Stimulated activated memory B cell treated with anti-CD40 and anti-IgM and Interleukin-4, amounts not matched to agents 10 μg/mL and 1 μg/mL and 100 μg/mL, for 72 hours (primary cell): ENCODE measurements at regions not wholly inside any gene's neighbourhood (a gene's known extent, or its start where the extent isn't known, plus 50 kb on each side); places are given as distances from the start of the nearest gene placed in this dataset.
A peak's percentile ranks its signal among the peaks of the same experiment; 100 is the strongest.
"Not testable (repeated sequence)": the region's sequence is repeated elsewhere in the genome, so short reads cannot be mapped to it uniquely, and the experiment has no call there.

Experiments used
- ATAC-seq: fragments of 150-1000 bp; cut with Tn5 transposase; 2 replicates; pipeline ENCODE4 v1.10.0; 2021
- H3K27ac Mint-ChIP-seq: one replicate; pipeline ENCODE4 v1.8.0; 2022; ENCODE audit warnings: mild to moderate bottlenecking, mixed read lengths
- H3K27me3 Mint-ChIP-seq: one replicate; pipeline ENCODE4 v1.8.0; 2022; ENCODE audit warnings: mixed read lengths
- H3K36me3 Mint-ChIP-seq: one replicate; pipeline ENCODE4 v1.8.0; 2022; ENCODE audit warnings: mixed read lengths
- H3K4me1 Mint-ChIP-seq: one replicate; pipeline ENCODE4 v1.8.0; 2022; ENCODE audit warnings: mixed read lengths
- H3K4me3 Mint-ChIP-seq: one replicate; pipeline ENCODE4 v1.8.0; 2022; ENCODE audit warnings: mild to moderate bottlenecking, moderate library complexity, mixed read lengths
- H3K9me3 Mint-ChIP-seq: one replicate; pipeline ENCODE4 v1.8.0; 2022; ENCODE audit warnings: mixed read lengths

GRCh38 chr12:102690253-102690652 lies 209.9 kb upstream of the IGF1 start:
- H3K27me3 Mint-ChIP-seq: peaks cover 42% of the 10 kb centered on the region
- H3K27ac Mint-ChIP-seq: no peak overlapping the region
- H3K36me3 Mint-ChIP-seq: no peaks in the 10 kb centered on the region
- H3K9me3 Mint-ChIP-seq: no peaks in the 10 kb centered on the region
- no peaks in the 10 kb centered on the region for H3K4me1 Mint-ChIP-seq
- ATAC-seq: no peak
- H3K4me3 Mint-ChIP-seq: no peak overlapping the region

- no peak for ATAC-seq
- Mint-ChIP-seq H3K4me1 (no peaks in the 10 kb centered on the region), H3K4me3 (no peak overlapping the region), H3K27me3 (peaks cover 42% of the 10 kb centered on the region), H3K9me3 (no peaks in the 10 kb centered on the region), H3K27ac (no peak overlapping the region), H3K36me3 (no peaks in the 10 kb centered on the region)
Measured at GRCh38 chr12:102689701-102690100, 209.3 kb upstream of the IGF1 start.

GRCh38 chr12:102687523-102687922 lies 207.2 kb upstream of the IGF1 start:
- H3K27ac Mint-ChIP-seq: no peak overlapping the region
- ATAC-seq: no peak
- H3K4me3 Mint-ChIP-seq: no peak overlapping the region
- no peaks in the 10 kb centered on the region for H3K9me3 Mint-ChIP-seq
- peaks cover 29% of the 10 kb centered on the region for H3K27me3 Mint-ChIP-seq
- no peaks in the 10 kb centered on the region for H3K4me1 Mint-ChIP-seq
- H3K36me3 Mint-ChIP-seq: no peaks in the 10 kb centered on the region

GRCh38 chr12:102685841-102686240 lies 205.5 kb upstream of the IGF1 start:
- no peaks in the 10 kb centered on the region for H3K9me3 Mint-ChIP-seq
- ATAC-seq: no peak
- H3K4me1 Mint-ChIP-seq: no peaks in the 10 kb centered on the region
- H3K4me3 Mint-ChIP-seq: no peak overlapping the region
- H3K36me3 Mint-ChIP-seq: no peaks in the 10 kb centered on the region
- no peak overlapping the region for H3K27ac Mint-ChIP-seq
- peaks cover 21% of the 10 kb centered on the region for H3K27me3 Mint-ChIP-seq

GRCh38 chr12:102685172-102685571 lies 204.8 kb upstream of the IGF1 start:
- H3K27ac Mint-ChIP-seq: no peak overlapping the region
- no peaks in the 10 kb centered on the region for H3K36me3 Mint-ChIP-seq
- no peaks in the 10 kb centered on the region for H3K4me1 Mint-ChIP-seq
- H3K27me3 Mint-ChIP-seq: peaks cover 16% of the 10 kb centered on the region
- no peak for ATAC-seq
- H3K9me3 Mint-ChIP-seq: no peaks in the 10 kb centered on the region
- H3K4me3 Mint-ChIP-seq: no peak overlapping the region

- no peaks in the 10 kb centered on the region for H3K9me3 Mint-ChIP-seq
- no peak overlapping the region for H3K27ac Mint-ChIP-seq
- H3K27me3 Mint-ChIP-seq: peaks cover 9% of the 10 kb centered on the region
- no peak overlapping the region for H3K4me3 Mint-ChIP-seq
- H3K36me3 Mint-ChIP-seq: no peaks in the 10 kb centered on the region
- ATAC-seq: peak; percentile 55
- H3K4me1 Mint-ChIP-seq: no peaks in the 10 kb centered on the region
Measured at GRCh38 chr12:102682366-102683289, 202.3 kb upstream of the IGF1 start.

GRCh38 chr12:102681747-102682146 lies 201.4 kb upstream of the IGF1 start:
- Mint-ChIP-seq H3K4me1 (no peaks in the 10 kb centered on the region), H3K27me3 (peaks cover 9% of the 10 kb centered on the region), H3K9me3 (no peaks in the 10 kb centered on the region), H3K36me3 (no peaks in the 10 kb centered on the region), H3K27ac (no peak overlapping the region), H3K4me3 (no peak overlapping the region)
- no peak for ATAC-seq

GRCh38 chr12:102681309-102681708 lies 200.9 kb upstream of the IGF1 start:
- no peak for ATAC-seq
- H3K27me3 Mint-ChIP-seq: peaks cover 9% of the 10 kb centered on the region
- no peak overlapping the region for H3K27ac Mint-ChIP-seq
- no peaks in the 10 kb centered on the region for H3K36me3 Mint-ChIP-seq
- H3K4me1 Mint-ChIP-seq: no peaks in the 10 kb centered on the region
- no peaks in the 10 kb centered on the region for H3K9me3 Mint-ChIP-seq
- H3K4me3 Mint-ChIP-seq: no peak overlapping the region

- Mint-ChIP-seq H3K36me3 (no peaks in the 10 kb centered on the region), H3K27ac (no peak overlapping the region), H3K27me3 (peaks cover 13% of the 10 kb centered on the region)
Measured at GRCh38 chr12:102680304-102680703, 199.9 kb upstream of the IGF1 start.

GRCh38 chr12:102676812-102677211 lies 196.4 kb upstream of the IGF1 start:
- no peak for ATAC-seq
- no peaks in the 10 kb centered on the region for H3K36me3 Mint-ChIP-seq
- H3K9me3 Mint-ChIP-seq: peaks cover 8% of the 10 kb centered on the region
- H3K27ac Mint-ChIP-seq: no peak overlapping the region
- H3K4me1 Mint-ChIP-seq: no peaks in the 10 kb centered on the region
- no peak overlapping the region for H3K4me3 Mint-ChIP-seq
- H3K27me3 Mint-ChIP-seq: peaks cover 15% of the 10 kb centered on the region

More at GRCh38 chr12:102680304-102680703, 199.9 kb upstream of the IGF1 start:
- no peak for ATAC-seq
- H3K4me3 Mint-ChIP-seq: no peak overlapping the region
- no peaks in the 10 kb centered on the region for H3K9me3 Mint-ChIP-seq
- H3K4me1 Mint-ChIP-seq: no peaks in the 10 kb centered on the region

- no peaks in the 10 kb centered on the region for H3K36me3 Mint-ChIP-seq
- no peak overlapping the region for H3K27ac Mint-ChIP-seq
- no peaks in the 10 kb centered on the region for H3K4me1 Mint-ChIP-seq
- peaks cover 8% of the 10 kb centered on the region for H3K9me3 Mint-ChIP-seq
- peaks cover 17% of the 10 kb centered on the region for H3K27me3 Mint-ChIP-seq
- no peak overlapping the region for H3K4me3 Mint-ChIP-seq
- ATAC-seq: no peak
Measured at GRCh38 chr12:102675672-102676071, 195.3 kb upstream of the IGF1 start.

GRCh38 chr12:102673606-102674005 lies 193.2 kb upstream of the IGF1 start:
- Mint-ChIP-seq H3K27me3 (peaks cover 20% of the 10 kb centered on the region), H3K27ac (no peak overlapping the region), H3K36me3 (no peaks in the 10 kb centered on the region), H3K4me1 (no peaks in the 10 kb centered on the region), H3K4me3 (no peak overlapping the region), H3K9me3 (peaks cover 8% of the 10 kb centered on the region)
- no peak for ATAC-seq

- not testable (repeated sequence) for H3K9me3 Mint-ChIP-seq, H3K4me1 Mint-ChIP-seq, ATAC-seq, H3K36me3 Mint-ChIP-seq, H3K4me3 Mint-ChIP-seq, H3K27ac Mint-ChIP-seq
- H3K27me3 Mint-ChIP-seq: peaks cover 27% of the 10 kb centered on the region
Measured at GRCh38 chr12:102672212-102672611, 191.8 kb upstream of the IGF1 start.

GRCh38 chr12:102669056-102669455 lies 188.7 kb upstream of the IGF1 start:
- Mint-ChIP-seq H3K4me1 (no peaks in the 10 kb centered on the region), H3K27me3 (peaks cover 22% of the 10 kb centered on the region), H3K36me3 (no peaks in the 10 kb centered on the region), H3K9me3 (peaks cover 7% of the 10 kb centered on the region), H3K4me3 (no peak overlapping the region), H3K27ac (no peak overlapping the region)
- ATAC-seq: no peak

- H3K36me3 Mint-ChIP-seq, H3K27ac Mint-ChIP-seq, ATAC-seq, H3K4me1 Mint-ChIP-seq, H3K4me3 Mint-ChIP-seq, H3K9me3 Mint-ChIP-seq: not testable (repeated sequence)
- peaks cover 21% of the 10 kb centered on the region for H3K27me3 Mint-ChIP-seq
Measured at GRCh38 chr12:102666176-102666575, 185.8 kb upstream of the IGF1 start.

GRCh38 chr12:102659200-102659911 lies 179.0 kb upstream of the IGF1 start:
- no peak for ATAC-seq
- H3K27me3 Mint-ChIP-seq: no peaks in the 10 kb centered on the region
- H3K4me3 Mint-ChIP-seq: no peak overlapping the region
- peaks cover 13% of the 10 kb centered on the region for H3K9me3 Mint-ChIP-seq
- no peak overlapping the region for H3K27ac Mint-ChIP-seq
- H3K4me1 Mint-ChIP-seq: no peaks in the 10 kb centered on the region
- H3K36me3 Mint-ChIP-seq: no peaks in the 10 kb centered on the region
